ENCODE measurements at regions not wholly inside any gene's neighbourhood (a gene's known extent, or its start where the extent isn't known, plus 50 kb on each side); places are given as distances from the start of the nearest gene placed in this dataset.
A peak's percentile ranks its signal among the peaks of the same experiment; 100 is the strongest.

- H3K4me3 ChIP-seq = no peak overlapping the region
- no peak for DNase-seq
- H3K9me3 ChIP-seq = no peaks in the 10 kb centered on the region
- no peaks in the 10 kb centered on the region for H3K27me3 ChIP-seq
- H3K36me3 ChIP-seq = no peaks in the 10 kb centered on the region
These were observed 131.6 kb upstream of the DNAJC10 start for GRCh38 chr2:182584462-182584861.

- H3K27me3 ChIP-seq = no peaks in the 10 kb centered on the region
- H3K4me3 ChIP-seq = no peak overlapping the region
- H3K36me3 ChIP-seq = no peaks in the 10 kb centered on the region
- DNase-seq = no peak
- H3K9me3 ChIP-seq = no peaks in the 10 kb centered on the region
These were observed 131.1 kb upstream of the DNAJC10 start for GRCh38 chr2:182585001-182585400.

GRCh38 chr2:182585430-182585829, 130.6 kb upstream of the DNAJC10 start:
- Histone ChIP-seq H3K9me3 (no peaks in the 10 kb centered on the region), H3K27me3 (no peaks in the 10 kb centered on the region), H3K4me3 (no peak overlapping the region), H3K36me3 (no peaks in the 10 kb centered on the region)
- DNase-seq = no peak

GRCh38 chr2:182586426-182586825, 129.6 kb upstream of the DNAJC10 start:
- Histone ChIP-seq H3K9me3 (no peaks in the 10 kb centered on the region), H3K36me3 (no peaks in the 10 kb centered on the region), H3K4me3 (no peak overlapping the region), H3K27me3 (no peaks in the 10 kb centered on the region)
- no peak for DNase-seq

- H3K4me3 ChIP-seq = no peak overlapping the region
- H3K9me3 ChIP-seq = no peaks in the 10 kb centered on the region
- no peak for DNase-seq
- no peaks in the 10 kb centered on the region for H3K36me3 ChIP-seq
- H3K27me3 ChIP-seq = no peaks in the 10 kb centered on the region
These were observed 128.2 kb upstream of the DNAJC10 start for GRCh38 chr2:182587831-182588230.

- Histone ChIP-seq H3K27me3 (no peaks in the 10 kb centered on the region), H3K36me3 (no peaks in the 10 kb centered on the region)
- DNase-seq = no peak
These were observed 126.9 kb upstream of the DNAJC10 start for GRCh38 chr2:182589121-182589520.

GRCh38 chr2:182591774-182592173, 124.3 kb upstream of the DNAJC10 start:
- DNase-seq = no peak
- H3K9me3 ChIP-seq = no peaks in the 10 kb centered on the region; the same call in 1 of the 2 replicates
- H3K27me3 ChIP-seq = no peaks in the 10 kb centered on the region
- H3K36me3 ChIP-seq = no peaks in the 10 kb centered on the region
- H3K4me3 ChIP-seq = no peak overlapping the region

More at GRCh38 chr2:182589121-182589520, 126.9 kb upstream of the DNAJC10 start:
- Histone ChIP-seq H3K4me3 (no peak overlapping the region), H3K9me3 (no peaks in the 10 kb centered on the region; the same call in 1 of the 2 replicates)

- H3K9me3 ChIP-seq = no peaks in the 10 kb centered on the region; the same call in 1 of the 2 replicates
- H3K27me3 ChIP-seq = no peaks in the 10 kb centered on the region
- no peaks in the 10 kb centered on the region for H3K36me3 ChIP-seq
- DNase-seq = no peak
- no peak overlapping the region for H3K4me3 ChIP-seq
These were observed 123.2 kb upstream of the DNAJC10 start for GRCh38 chr2:182592691-182593393.

GRCh38 chr2:182593394-182593975, 122.6 kb upstream of the DNAJC10 start:
- no peaks in the 10 kb centered on the region for H3K27me3 ChIP-seq
- no peaks in the 10 kb centered on the region for H3K36me3 ChIP-seq
- H3K9me3 ChIP-seq = no peaks in the 10 kb centered on the region; the same call in 1 of the 2 replicates
- peak; percentile 55 for DNase-seq
- no peak overlapping the region for H3K4me3 ChIP-seq

GRCh38 chr2:182594286-182594685, 121.8 kb upstream of the DNAJC10 start:
- no peak overlapping the region for H3K4me3 ChIP-seq
- no peaks in the 10 kb centered on the region for H3K27me3 ChIP-seq
- no peaks in the 10 kb centered on the region for H3K36me3 ChIP-seq
- no peak for DNase-seq
- H3K9me3 ChIP-seq = no peaks in the 10 kb centered on the region; the same call in 1 of the 2 replicates

GRCh38 chr2:182595650-182596049, 120.4 kb upstream of the DNAJC10 start:
- Histone ChIP-seq H3K36me3 (no peaks in the 10 kb centered on the region), H3K9me3 (no peaks in the 10 kb centered on the region; the same call in 1 of the 2 replicates), H3K27me3 (no peaks in the 10 kb centered on the region), H3K4me3 (no peak overlapping the region)
- DNase-seq = no peak

- Histone ChIP-seq H3K4me3 (no peak overlapping the region), H3K9me3 (no peaks in the 10 kb centered on the region; the same call in 1 of the 2 replicates), H3K36me3 (no peaks in the 10 kb centered on the region), H3K27me3 (no peaks in the 10 kb centered on the region)
- DNase-seq = no peak
These were observed 118.3 kb upstream of the DNAJC10 start for GRCh38 chr2:182597570-182598295.

- Histone ChIP-seq H3K36me3 (no peaks in the 10 kb centered on the region), H3K9me3 (no peaks in the 10 kb centered on the region; the same call in 1 of the 2 replicates), H3K27me3 (no peaks in the 10 kb centered on the region), H3K4me3 (no peak overlapping the region)
- DNase-seq = no peak
These were observed 117.4 kb upstream of the DNAJC10 start for GRCh38 chr2:182598626-182599025.

- no peaks in the 10 kb centered on the region; the same call in 1 of the 2 replicates for H3K9me3 ChIP-seq
- no peak for DNase-seq
- H3K27me3 ChIP-seq = no peaks in the 10 kb centered on the region
- H3K36me3 ChIP-seq = no peaks in the 10 kb centered on the region
- H3K4me3 ChIP-seq = no peak overlapping the region
These were observed 110.9 kb upstream of the DNAJC10 start for GRCh38 chr2:182605166-182605565.

- DNase-seq = no peak
- Histone ChIP-seq H3K27me3 (no peaks in the 10 kb centered on the region), H3K4me3 (no peak overlapping the region), H3K36me3 (no peaks in the 10 kb centered on the region), H3K9me3 (no peaks in the 10 kb centered on the region; the same call in 1 of the 2 replicates)
These were observed 109.1 kb upstream of the DNAJC10 start for GRCh38 chr2:182606728-182607681.

- no peaks in the 10 kb centered on the region for H3K27me3 ChIP-seq
- H3K4me3 ChIP-seq = no peak overlapping the region
- no peaks in the 10 kb centered on the region; the same call in 1 of the 2 replicates for H3K9me3 ChIP-seq
- DNase-seq = no peak
- no peaks in the 10 kb centered on the region for H3K36me3 ChIP-seq
These were observed 107.7 kb upstream of the DNAJC10 start for GRCh38 chr2:182608181-182608845.

All from MG63 (cell line).